ENCODE measurements at regions not wholly inside any gene's neighbourhood (a gene's known extent, or its start where the extent isn't known, plus 50 kb on each side); places are given as distances from the start of the nearest gene placed in this dataset.

DNA sequence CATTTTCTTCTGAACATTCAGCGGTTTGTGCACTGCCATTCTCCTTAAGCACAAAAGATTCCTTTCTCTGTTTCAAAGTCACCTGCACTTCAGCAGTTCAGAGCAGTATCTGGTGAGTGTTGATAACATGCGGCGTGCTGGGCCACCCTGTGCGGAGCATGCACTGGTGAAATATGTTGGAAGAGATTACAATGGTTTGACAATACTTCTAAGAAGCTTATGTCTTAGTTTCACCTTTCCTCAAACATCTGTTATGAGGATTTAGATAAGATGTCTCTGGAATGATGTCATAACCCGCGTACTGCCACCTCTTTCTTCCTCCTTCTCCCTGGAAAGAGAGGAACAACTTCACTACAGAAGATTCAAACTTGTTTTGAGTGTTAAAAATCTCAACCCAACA is 650.3 kb downstream of the AJAP1 start:
- Mint-ChIP-seq H3K36me3 (ENCODE audit: insufficient read depth) (no peaks in the 10 kb centered on the region), H3K27me3 (ENCODE audit: low read depth) (peaks cover 2% of the 10 kb centered on the region), H3K4me1 (ENCODE audit: low read depth) (no peaks in the 10 kb centered on the region), H3K4me3 (no peak overlapping the region), H3K9me3 (peaks cover 3% of the 10 kb centered on the region)
- ATAC-seq (no peak), DNase-seq (no peak)

DNA sequence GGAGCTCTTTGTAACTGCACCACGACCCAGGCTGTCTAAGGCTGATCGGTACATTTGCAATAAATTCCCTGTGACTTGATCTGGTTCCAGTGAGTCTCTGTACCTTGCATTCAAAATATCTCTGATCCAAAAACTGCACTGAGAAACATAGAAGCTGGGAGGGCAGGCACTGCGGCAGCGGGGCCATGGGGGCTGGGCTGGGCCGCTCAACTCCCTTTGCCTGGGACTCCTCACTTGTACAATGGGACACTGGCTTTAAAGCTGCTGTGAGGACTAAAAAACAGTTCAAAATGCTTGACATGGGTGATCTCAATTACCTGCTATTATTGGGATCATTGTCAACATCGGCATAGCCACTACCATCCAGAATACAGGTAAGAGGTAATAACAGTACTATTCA is 644.0 kb downstream of the AJAP1 start:
- H3K4me1 Mint-ChIP-seq (ENCODE audit: low read depth), result no peaks in the 10 kb centered on the region
- no peaks in the 10 kb centered on the region for H3K36me3 Mint-ChIP-seq (ENCODE audit: insufficient read depth)
- ATAC-seq, result no peak
- H3K9me3 Mint-ChIP-seq, result peaks cover 3% of the 10 kb centered on the region
- no peak for DNase-seq
- no peaks in the 10 kb centered on the region for H3K27me3 Mint-ChIP-seq (ENCODE audit: low read depth)
- H3K4me3 Mint-ChIP-seq, result no peak overlapping the region

DNA sequence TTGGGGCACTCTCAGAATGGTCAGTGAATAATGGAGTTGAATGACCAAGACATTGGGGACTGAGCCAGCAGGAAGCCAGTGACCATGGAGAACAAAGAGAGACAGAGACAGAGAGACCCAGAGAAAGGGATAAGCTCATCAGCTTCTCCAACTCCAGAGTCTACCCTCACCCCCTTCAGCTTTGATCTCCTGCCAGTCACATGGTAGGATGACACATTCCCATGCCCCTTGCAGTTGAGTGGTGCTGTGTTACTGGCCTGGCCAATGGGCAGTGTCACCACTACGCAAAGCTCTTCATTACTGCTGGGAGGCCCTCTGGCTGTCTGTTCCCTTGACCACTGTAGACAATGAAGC is 643.5 kb downstream of the AJAP1 start:
- no peaks in the 10 kb centered on the region for H3K27me3 Mint-ChIP-seq (ENCODE audit: low read depth)
- no peaks in the 10 kb centered on the region for H3K4me1 Mint-ChIP-seq (ENCODE audit: low read depth)
- H3K9me3 Mint-ChIP-seq, result peaks cover 3% of the 10 kb centered on the region
- H3K36me3 Mint-ChIP-seq (ENCODE audit: insufficient read depth), result no peaks in the 10 kb centered on the region
- no peak overlapping the region for H3K4me3 Mint-ChIP-seq
- DNase-seq (no peak), ATAC-seq (no peak)

DNA sequence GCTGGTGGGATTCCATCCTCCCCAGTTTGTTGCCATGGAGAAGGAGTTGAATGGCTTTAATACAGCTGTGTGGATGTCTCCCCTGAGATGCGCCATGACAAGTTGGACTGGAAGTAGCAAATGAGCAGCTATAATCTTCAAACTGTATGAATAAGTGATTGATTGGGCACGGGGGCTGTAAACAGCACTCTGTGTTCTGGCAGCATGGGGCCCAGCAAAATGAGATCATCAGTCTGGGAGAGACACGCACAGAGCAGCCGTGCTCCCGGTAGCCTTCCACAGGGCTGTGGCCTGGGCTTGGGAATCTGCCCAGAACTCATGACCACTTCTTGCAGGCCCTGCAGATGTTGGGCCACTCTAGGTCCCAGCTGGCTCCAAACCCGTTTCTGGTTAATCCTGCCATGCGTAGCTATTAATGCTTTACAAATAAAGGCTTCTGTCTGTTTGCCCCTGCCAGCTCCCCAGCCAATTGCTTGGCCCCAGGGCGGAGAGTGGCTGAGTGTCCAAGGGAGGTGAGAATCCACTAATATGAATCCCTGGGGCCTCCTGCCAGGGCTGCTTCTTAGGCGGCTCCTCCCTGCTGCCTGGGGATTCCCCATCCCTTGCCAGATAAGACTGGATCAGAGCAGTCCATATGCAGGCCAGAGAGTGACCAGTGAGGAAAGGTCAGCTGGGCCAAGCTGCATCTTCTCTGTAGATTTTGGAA is 642.9 kb downstream of the AJAP1 start:
- no peaks in the 10 kb centered on the region for H3K36me3 Mint-ChIP-seq (ENCODE audit: insufficient read depth)
- H3K9me3 Mint-ChIP-seq, result peaks cover 3% of the 10 kb centered on the region
- no peak for ATAC-seq
- H3K4me3 Mint-ChIP-seq, result no peak overlapping the region
- no peaks in the 10 kb centered on the region for H3K27me3 Mint-ChIP-seq (ENCODE audit: low read depth)
- no peak for DNase-seq
- no peaks in the 10 kb centered on the region for H3K4me1 Mint-ChIP-seq (ENCODE audit: low read depth)

DNA sequence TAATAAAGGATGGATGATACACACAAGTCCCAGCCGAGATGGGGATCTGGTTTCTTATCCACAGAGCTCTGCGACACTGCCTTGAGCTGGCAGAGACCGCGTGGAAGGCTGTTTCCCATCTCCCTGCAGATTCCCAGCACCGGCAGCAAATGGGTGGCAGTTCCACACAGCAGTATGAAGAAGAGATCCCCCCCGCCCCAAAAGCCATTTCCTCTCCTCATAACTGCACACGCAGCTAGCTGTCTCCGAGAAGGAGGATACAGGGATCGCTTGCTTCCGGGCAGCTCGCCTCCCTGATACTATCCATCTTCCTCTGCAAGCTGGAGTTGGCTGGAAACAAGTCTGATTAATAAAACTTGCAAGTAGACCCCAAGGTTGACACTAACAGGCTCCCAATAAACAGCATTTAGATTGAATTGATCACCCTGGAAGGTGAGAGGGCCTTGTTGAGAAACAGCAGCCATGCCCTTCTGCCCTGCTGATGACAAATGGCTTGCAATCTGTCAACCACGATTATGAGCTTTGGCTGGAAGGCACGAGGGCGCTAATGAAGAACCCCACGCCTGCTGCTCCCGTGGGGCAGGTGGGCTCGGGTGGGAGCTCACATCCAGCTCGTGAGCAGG is 642.3 kb downstream of the AJAP1 start:
- Mint-ChIP-seq H3K9me3 (peaks cover 3% of the 10 kb centered on the region), H3K4me3 (no peak overlapping the region), H3K27me3 (ENCODE audit: low read depth) (no peaks in the 10 kb centered on the region), H3K4me1 (ENCODE audit: low read depth) (no peaks in the 10 kb centered on the region), H3K36me3 (ENCODE audit: insufficient read depth) (no peaks in the 10 kb centered on the region)
- DNase-seq, result no peak
- no peak for ATAC-seq

DNA sequence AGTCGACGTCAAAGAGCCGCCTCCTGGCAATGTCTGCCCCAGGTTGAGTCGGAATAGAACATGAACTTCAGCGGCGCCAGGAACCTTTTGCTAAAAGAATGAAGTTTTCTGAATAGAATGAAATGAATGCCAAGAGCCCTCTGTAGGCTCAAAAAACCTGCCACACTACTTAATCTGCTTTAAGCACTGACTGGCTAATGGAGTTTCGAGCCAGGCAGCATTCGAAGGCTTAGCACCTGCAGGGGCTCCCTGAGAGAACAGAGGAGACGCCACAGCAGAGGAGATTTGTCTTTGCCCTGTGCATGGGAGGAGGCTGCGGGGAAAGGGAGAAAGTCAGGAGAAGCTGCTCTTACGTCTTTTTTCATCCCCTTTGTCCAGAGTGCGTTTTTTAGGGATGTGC is 641.7 kb downstream of the AJAP1 start:
- Mint-ChIP-seq H3K9me3 (peaks cover 3% of the 10 kb centered on the region), H3K36me3 (ENCODE audit: insufficient read depth) (no peaks in the 10 kb centered on the region), H3K4me1 (ENCODE audit: low read depth) (no peaks in the 10 kb centered on the region), H3K27me3 (ENCODE audit: low read depth) (no peaks in the 10 kb centered on the region), H3K4me3 (no peak overlapping the region)
- ATAC-seq, result no peak
- no peak for DNase-seq

DNA sequence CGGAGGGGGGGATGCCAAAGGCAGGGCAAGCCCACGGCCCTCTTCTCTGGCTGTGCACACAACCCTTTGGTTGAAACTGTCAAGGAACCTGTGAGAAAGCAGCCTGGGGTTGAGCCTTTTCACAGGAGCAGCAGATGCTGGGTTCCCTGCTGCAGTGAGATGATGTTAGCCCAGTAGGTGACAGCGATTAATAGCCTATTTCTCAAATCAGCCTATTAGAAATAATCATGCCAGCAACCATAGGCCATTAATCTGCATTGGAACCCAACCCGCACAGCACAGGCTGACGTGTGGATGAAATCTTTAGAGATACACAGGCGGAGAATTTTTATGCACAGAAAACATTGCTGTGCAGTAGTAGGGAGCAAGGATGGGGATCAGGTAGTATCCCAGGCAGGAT is 637.5 kb downstream of the AJAP1 start:
- H3K27me3 Mint-ChIP-seq (ENCODE audit: low read depth), result no peaks in the 10 kb centered on the region
- no peak for ATAC-seq
- no peak for DNase-seq
- H3K4me1 Mint-ChIP-seq (ENCODE audit: low read depth), result no peaks in the 10 kb centered on the region
- H3K4me3 Mint-ChIP-seq, result no peak overlapping the region
- H3K9me3 Mint-ChIP-seq, result no peaks in the 10 kb centered on the region
- no peaks in the 10 kb centered on the region for H3K36me3 Mint-ChIP-seq (ENCODE audit: insufficient read depth)

DNA sequence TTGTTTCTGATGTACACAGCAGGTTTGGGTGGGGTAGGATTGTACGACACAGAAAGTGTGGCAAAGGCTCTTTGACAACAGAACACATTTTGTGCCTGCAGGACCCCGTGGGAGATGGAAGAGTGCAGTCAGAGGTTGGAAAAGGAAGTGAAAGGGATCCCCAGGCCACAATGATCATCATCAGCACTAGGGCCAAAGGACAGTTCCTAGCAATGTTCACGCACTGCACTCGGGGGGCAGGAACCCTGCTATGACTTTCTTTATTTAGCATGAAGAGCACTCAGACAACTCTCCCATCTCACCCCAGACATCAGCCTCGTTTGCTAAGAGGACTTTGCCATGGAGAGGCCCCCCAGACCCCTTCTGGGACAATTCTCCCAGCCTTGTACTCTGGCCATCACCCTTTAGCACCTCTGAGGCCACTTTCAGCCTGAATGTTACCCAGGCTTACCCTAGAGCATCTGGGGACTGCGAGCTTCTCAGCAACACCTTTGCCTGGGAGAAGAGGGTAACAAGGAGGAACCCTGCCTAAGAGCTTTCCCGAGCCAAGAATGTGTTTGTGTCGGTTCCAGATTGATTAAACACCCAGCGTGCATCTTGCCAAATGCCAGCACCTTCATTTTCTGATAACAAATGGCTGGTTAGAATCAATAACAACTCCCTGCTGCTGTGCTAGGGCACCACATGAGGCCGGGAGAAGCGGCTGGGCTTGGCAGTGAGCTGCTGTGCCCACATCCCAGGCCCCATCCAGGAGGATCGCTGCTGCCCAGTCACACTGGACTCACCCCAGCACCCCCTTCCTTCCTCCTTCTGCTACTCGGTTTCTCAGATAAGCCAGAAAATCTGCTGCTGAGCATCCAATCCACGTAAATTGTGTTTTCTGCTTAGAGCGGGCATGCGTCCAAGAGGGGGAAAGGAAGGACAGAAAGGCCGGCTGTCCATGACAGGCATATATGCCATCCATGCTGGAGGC is 633.1 kb downstream of the AJAP1 start:
- no peaks in the 10 kb centered on the region for H3K36me3 Mint-ChIP-seq (ENCODE audit: insufficient read depth)
- H3K9me3 Mint-ChIP-seq, result no peaks in the 10 kb centered on the region
- peaks cover 6% of the 10 kb centered on the region for H3K27me3 Mint-ChIP-seq (ENCODE audit: low read depth)
- ATAC-seq (no peak), DNase-seq (no peak)
- H3K4me1 Mint-ChIP-seq (ENCODE audit: low read depth), result no peaks in the 10 kb centered on the region
- no peak overlapping the region for H3K4me3 Mint-ChIP-seq

DNA sequence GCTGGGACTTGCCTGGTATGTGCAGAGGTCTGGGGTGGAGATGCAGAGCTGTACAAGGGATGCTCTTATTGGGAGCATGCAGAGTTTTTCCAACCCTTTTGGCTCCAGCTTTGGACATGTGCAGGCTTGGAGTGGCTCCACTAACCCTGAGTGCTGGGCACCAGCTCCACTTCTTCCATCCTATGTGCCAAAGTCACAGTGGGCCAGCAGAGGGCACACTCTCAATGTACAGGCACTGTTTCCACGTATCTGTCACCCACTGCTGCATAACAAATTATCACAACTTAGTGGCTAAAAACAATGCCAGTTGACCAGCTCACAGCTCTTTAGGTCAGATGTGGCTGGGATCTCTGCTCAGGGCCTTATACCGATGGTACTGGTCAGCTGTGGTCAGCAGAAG is 631.8 kb downstream of the AJAP1 start:
- Mint-ChIP-seq H3K27me3 (ENCODE audit: low read depth) (peaks cover 6% of the 10 kb centered on the region), H3K4me1 (ENCODE audit: low read depth) (no peaks in the 10 kb centered on the region), H3K4me3 (no peak overlapping the region), H3K36me3 (ENCODE audit: insufficient read depth) (no peaks in the 10 kb centered on the region), H3K9me3 (no peaks in the 10 kb centered on the region)
- ATAC-seq (peak in 1 of 2 donors; percentile 51), DNase-seq (peak; percentile 23)

DNA sequence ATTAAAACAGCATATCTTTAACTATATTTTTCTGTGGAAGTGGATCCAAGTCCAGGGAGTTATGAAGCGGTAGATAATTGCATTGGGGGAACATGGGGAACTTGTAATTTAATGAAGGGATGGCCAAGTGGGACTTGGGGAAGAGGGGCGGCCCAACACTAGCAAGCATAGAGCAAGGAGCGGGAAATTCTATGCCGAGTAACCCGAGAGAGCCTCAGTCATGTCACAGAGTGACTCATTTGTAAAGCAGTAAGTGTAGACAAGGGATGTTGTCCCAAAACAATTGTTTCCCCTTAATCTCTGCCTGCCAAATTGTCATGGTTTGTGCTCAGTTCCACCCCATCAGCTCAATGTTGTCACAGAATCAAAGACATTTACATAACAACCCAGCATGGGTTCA is 620.1 kb downstream of the AJAP1 start:
- ATAC-seq, result no peak
- peaks cover 5% of the 10 kb centered on the region for H3K27me3 Mint-ChIP-seq (ENCODE audit: low read depth)
- no peaks in the 10 kb centered on the region for H3K4me1 Mint-ChIP-seq (ENCODE audit: low read depth)
- DNase-seq, result no peak
- H3K36me3 Mint-ChIP-seq (ENCODE audit: insufficient read depth), result no peaks in the 10 kb centered on the region
- H3K4me3 Mint-ChIP-seq, result no peak overlapping the region
- H3K9me3 Mint-ChIP-seq, result no peaks in the 10 kb centered on the region

DNA sequence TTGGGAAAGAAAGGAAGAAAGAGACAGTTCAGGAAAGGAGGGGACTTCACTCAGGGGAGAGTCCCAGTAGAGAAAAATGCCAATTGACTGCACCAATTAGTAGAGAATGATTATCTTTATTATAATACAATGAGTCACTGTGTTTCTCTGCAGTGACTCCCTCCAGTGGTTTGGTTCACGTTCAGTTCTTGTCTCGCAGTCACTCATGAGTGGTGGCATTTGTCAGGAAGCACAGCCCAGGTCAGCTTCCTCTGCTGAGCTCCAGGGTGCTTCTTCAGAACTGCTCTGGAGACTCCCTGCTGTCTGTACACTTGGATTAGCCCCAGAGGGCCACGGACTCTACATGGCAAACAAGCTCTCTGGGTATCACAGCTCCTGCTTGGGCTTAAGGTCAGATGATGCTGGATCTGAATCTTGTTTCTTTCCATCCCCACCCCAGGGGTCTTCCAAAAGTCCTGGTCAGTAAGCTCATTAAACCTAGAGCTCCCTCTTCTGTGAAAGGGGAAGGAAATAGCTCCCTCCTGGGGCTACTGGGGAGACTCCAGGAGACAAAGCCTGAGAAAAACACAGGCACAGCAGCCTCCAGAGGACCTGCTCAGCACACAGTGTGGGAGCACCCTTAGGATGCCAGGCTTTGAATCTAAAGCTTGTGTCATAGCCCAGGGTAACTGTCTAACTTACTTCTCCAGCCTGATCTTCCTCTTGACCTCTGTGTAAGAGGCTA is 619.0 kb downstream of the AJAP1 start:
- H3K4me3 Mint-ChIP-seq, result no peak overlapping the region
- H3K9me3 Mint-ChIP-seq, result no peaks in the 10 kb centered on the region
- no peak for DNase-seq
- H3K27me3 Mint-ChIP-seq (ENCODE audit: low read depth), result peaks cover 5% of the 10 kb centered on the region
- no peak for ATAC-seq
- no peaks in the 10 kb centered on the region for H3K4me1 Mint-ChIP-seq (ENCODE audit: low read depth)
- no peaks in the 10 kb centered on the region for H3K36me3 Mint-ChIP-seq (ENCODE audit: insufficient read depth)

DNA sequence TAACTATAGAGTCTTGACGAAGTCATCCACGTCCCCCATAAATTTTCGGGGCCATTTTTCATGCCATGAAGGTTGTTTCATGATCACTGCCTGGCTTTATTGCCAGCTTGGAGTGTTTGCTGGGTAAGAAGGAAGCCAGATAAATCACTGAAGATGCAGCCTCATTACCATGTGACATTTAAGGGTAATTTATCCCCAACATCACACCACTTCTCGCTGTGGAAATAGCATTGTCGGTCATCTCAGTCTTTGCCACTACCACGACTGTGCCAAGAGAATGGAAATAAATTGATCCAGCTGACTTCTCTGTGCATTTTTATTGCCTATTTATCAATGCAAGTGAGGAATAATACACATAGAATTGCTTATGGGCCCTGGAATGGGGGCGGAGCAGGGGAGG is 617.9 kb downstream of the AJAP1 start:
- no peaks in the 10 kb centered on the region for H3K4me1 Mint-ChIP-seq (ENCODE audit: low read depth)
- peaks cover 5% of the 10 kb centered on the region for H3K27me3 Mint-ChIP-seq (ENCODE audit: low read depth)
- H3K36me3 Mint-ChIP-seq (ENCODE audit: insufficient read depth), result no peaks in the 10 kb centered on the region
- no peak overlapping the region for H3K4me3 Mint-ChIP-seq
- no peak for DNase-seq
- no peaks in the 10 kb centered on the region for H3K9me3 Mint-ChIP-seq
- no peak for ATAC-seq

GRCh38 chr1:5271264-5271663 is 616.9 kb downstream of the AJAP1 start:
- H3K4me3 Mint-ChIP-seq, result no peak overlapping the region

GRCh38 chr1:5269901-5270300 is 615.5 kb downstream of the AJAP1 start:
- peaks cover 9% of the 10 kb centered on the region for H3K27me3 Mint-ChIP-seq (ENCODE audit: low read depth)
- no peak overlapping the region for H3K4me3 Mint-ChIP-seq
- no peaks in the 10 kb centered on the region for H3K9me3 Mint-ChIP-seq
- DNase-seq, result no peak
- ATAC-seq, result no peak
- H3K4me1 Mint-ChIP-seq (ENCODE audit: low read depth), result no peaks in the 10 kb centered on the region
- no peaks in the 10 kb centered on the region for H3K36me3 Mint-ChIP-seq (ENCODE audit: insufficient read depth)

More at GRCh38 chr1:5271264-5271663, 616.9 kb downstream of the AJAP1 start:
- no peaks in the 10 kb centered on the region for H3K4me1 Mint-ChIP-seq (ENCODE audit: low read depth)
- ATAC-seq (no peak), DNase-seq (no peak)
- no peaks in the 10 kb centered on the region for H3K36me3 Mint-ChIP-seq (ENCODE audit: insufficient read depth)
- H3K9me3 Mint-ChIP-seq, result no peaks in the 10 kb centered on the region
- H3K27me3 Mint-ChIP-seq (ENCODE audit: low read depth), result peaks cover 5% of the 10 kb centered on the region

Measured in activated T-cell treated with anti-CD3 and anti-CD28 coated beads, Interleukin-2, amount 50 U/mL, for 4 hours (primary cell).